H9 (cell line): ENCODE measurements at regions not wholly inside any gene's neighbourhood (a gene's known extent, or its start where the extent isn't known, plus 50 kb on each side); places are given as distances from the start of the nearest gene placed in this dataset.

Experiments
- DNase-seq: peaks from one replicate; pipeline ENCODE4 v3.0.0-alpha.2; 2017
- H2AFZ ChIP-seq: one replicate; pipeline ENCODE4 v1.6.1; 2013; ENCODE audit warnings: mild to moderate bottlenecking, low read length, control low read depth, moderate library complexity
- H2AK5ac ChIP-seq: 2 replicates; pipeline ENCODE4 v1.6.1; 2013; ENCODE audit warnings: low read length, control low read depth, mixed read lengths; ENCODE audit not compliant: insufficient read length
- H2BK120ac ChIP-seq: one replicate; pipeline ENCODE4 v1.6.1; 2013; ENCODE audit warnings: low read depth, mild to moderate bottlenecking, low read length, control low read depth, inconsistent platforms; ENCODE audit not compliant: poor library complexity, severe bottlenecking
- H2BK12ac ChIP-seq: 2 replicates; pipeline ENCODE4 v1.6.1; 2013; ENCODE audit warnings: low read length, control low read depth, mixed read lengths, low read depth; ENCODE audit not compliant: insufficient read length
- H2BK15ac ChIP-seq: 2 replicates; pipeline ENCODE4 v1.6.1; 2013; ENCODE audit warnings: low read depth, low read length, control low read depth
- H2BK20ac ChIP-seq: one replicate; pipeline ENCODE4 v1.6.1; 2013; ENCODE audit warnings: low read depth, mild to moderate bottlenecking, low read length, control low read depth, inconsistent platforms; ENCODE audit not compliant: poor library complexity, severe bottlenecking
- H2BK5ac ChIP-seq: 2 replicates; pipeline ENCODE4 v1.6.1; 2013; ENCODE audit warnings: low read length, control low read depth, mixed read lengths; ENCODE audit not compliant: insufficient read length
- H3K14ac ChIP-seq: 2 replicates; pipeline ENCODE4 v1.6.1; 2013; ENCODE audit warnings: low read length, control low read depth; ENCODE audit not compliant: insufficient read depth
- H3K18ac ChIP-seq: 2 replicates; pipeline ENCODE4 v1.6.1; 2013; ENCODE audit warnings: low read depth, mild to moderate bottlenecking, mixed read lengths, low read length, control low read depth; ENCODE audit not compliant: insufficient read length
- H3K23ac ChIP-seq: 2 replicates; pipeline ENCODE4 v1.6.1; 2013; ENCODE audit warnings: low read length, control low read depth, mixed read lengths, low read depth; ENCODE audit not compliant: insufficient read length
- H3K23me2 ChIP-seq: 2 replicates; pipeline ENCODE4 v1.6.1; 2013; ENCODE audit warnings: low read depth, mild to moderate bottlenecking, mixed read lengths, low read length, control low read depth; ENCODE audit not compliant: insufficient read length, poor library complexity, severe bottlenecking
- H3K27ac ChIP-seq: 2 replicates; pipeline ENCODE4 v1.5.1; 2013; ENCODE audit warnings: low read length, control low read depth, mixed read lengths, low read depth; ENCODE audit not compliant: insufficient read length
- H3K27me3 ChIP-seq: 2 replicates; pipeline ENCODE4 v1.6.1; 2013; ENCODE audit warnings: low read length, control low read depth, inconsistent platforms; ENCODE audit not compliant: insufficient read depth
- H3K4ac ChIP-seq: 2 replicates; pipeline ENCODE4 v1.6.1; 2013; ENCODE audit warnings: low read depth, mild to moderate bottlenecking, control low read depth, inconsistent platforms, low read length, moderate library complexity
- H3K4me1 ChIP-seq: 2 replicates; pipeline ENCODE4 v1.6.1; 2013; ENCODE audit warnings: low read length, control low read depth, inconsistent platforms; ENCODE audit not compliant: insufficient read depth
- H3K4me2 ChIP-seq: 2 replicates; pipeline ENCODE4 v1.6.1; 2013; ENCODE audit warnings: low read length, control low read depth, mixed read lengths; ENCODE audit not compliant: insufficient read length, insufficient read depth
- H3K56ac ChIP-seq: 2 replicates; pipeline ENCODE4 v1.6.1; 2013; ENCODE audit warnings: low read depth, mild to moderate bottlenecking, mixed read lengths, low read length, control low read depth; ENCODE audit not compliant: insufficient read length
- H3K79me1 ChIP-seq: 2 replicates; pipeline ENCODE4 v1.6.1; 2013; ENCODE audit warnings: low read depth, mild to moderate bottlenecking, moderate library complexity, low read length, control low read depth, inconsistent platforms; ENCODE audit not compliant: insufficient read depth, poor library complexity, severe bottlenecking
- H3K79me2 ChIP-seq: 2 replicates; pipeline ENCODE4 v1.6.1; 2013; ENCODE audit warnings: low read length, control low read depth, inconsistent platforms; ENCODE audit not compliant: insufficient read depth
- H3K9ac ChIP-seq: 2 replicates; pipeline ENCODE4 v1.6.1; 2013; ENCODE audit warnings: low read length, control low read depth, mixed read lengths; ENCODE audit not compliant: insufficient read length; ENCODE audit errors: extremely low read depth
- H3K9me3 ChIP-seq: one replicate; pipeline ENCODE4 v1.6.1; 2013; ENCODE audit warnings: low read depth, low read length, inconsistent platforms; ENCODE audit not compliant: control insufficient read depth
- H3T11ph ChIP-seq: one replicate; pipeline ENCODE4 v1.6.1; 2013; ENCODE audit warnings: mild to moderate bottlenecking, low read length, control low read depth, inconsistent platforms
- H4K20me1 ChIP-seq: one replicate; pipeline ENCODE4 v1.6.1; 2013; ENCODE audit not compliant: control insufficient read depth, insufficient read length, insufficient read depth
- H4K5ac ChIP-seq: 2 replicates; pipeline ENCODE4 v1.6.1; 2013; ENCODE audit warnings: low read depth, mild to moderate bottlenecking, mixed read lengths, low read length, control low read depth; ENCODE audit not compliant: insufficient read length
- H4K8ac ChIP-seq: replicated peaks from 2 replicates; pipeline ENCODE4 v1.6.1; 2013; ENCODE audit warnings: low read length, control low read depth, mixed read lengths, low read depth; ENCODE audit not compliant: insufficient read length
- H4K91ac ChIP-seq: 2 replicates; pipeline ENCODE4 v1.6.1; 2013; ENCODE audit warnings: low read depth, mild to moderate bottlenecking, moderate library complexity, mixed read lengths, low read length, control low read depth; ENCODE audit not compliant: insufficient read length
- H3K27ac Mint-ChIP-seq, 3 experiments: 2 replicates in 2 of 3; 3 replicates in 1 of 3; pipeline ENCODE4 v1.8.0; 2020 to 2021; ENCODE audit warnings: mixed read lengths in 3 of 3, mild to moderate bottlenecking in 1 of 3, moderate library complexity in 1 of 3
- H3K27me3 Mint-ChIP-seq: 2 replicates; pipeline ENCODE4 v1.8.0; 2021; ENCODE audit warnings: low read depth, mild to moderate bottlenecking, moderate library complexity, mixed read lengths
- H3K36me3 Mint-ChIP-seq, 3 experiments: 2 replicates in 2 of 3; 3 replicates in 1 of 3; pipeline ENCODE4 v1.8.0; 2020 to 2021; ENCODE audit warnings: low read depth in 3 of 3, mixed read lengths in 3 of 3; ENCODE audit not compliant: insufficient read depth in 1 of 3
- H3K4me1 Mint-ChIP-seq, 2 experiments: 2 replicates each; pipeline ENCODE4 v1.8.0; 2020; ENCODE audit warnings: mixed read lengths in 2 of 2
- H3K4me3 Mint-ChIP-seq, 2 experiments: 2 replicates in 1 of 2; 3 replicates in 1 of 2; pipeline ENCODE4 v1.8.0; 2020 to 2021; ENCODE audit warnings: mild to moderate bottlenecking in 2 of 2, mixed read lengths in 2 of 2, moderate library complexity in 1 of 2
- H3K9me3 Mint-ChIP-seq, 2 experiments: 2 replicates in 1 of 2; 3 replicates in 1 of 2; pipeline ENCODE4 v1.8.0; 2020; ENCODE audit warnings: mild to moderate bottlenecking in 2 of 2, mixed read lengths in 2 of 2, moderate library complexity in 1 of 2
- CTCF ChIP-seq: fragments of 200-600 bp; sonication (generic); conservative IDR thresholded peaks from 3 replicates; pipeline ENCODE4 v1.8.0; 2021; ENCODE audit warnings: antibody characterized with exemption, mild to moderate bottlenecking
- WGBS: extraction: QIAGEN DNeasy Blood & Tissue Kit; methylation state at CpG from one replicate; pipeline ENCODE4 v1.1.7; 2013; ENCODE audit warnings: missing lambda C conversion rate, low lambda C conversion rate, mixed read lengths; ENCODE audit not compliant: insufficient read length; ENCODE audit errors: extremely low coverage; 5-methylcytosine and 5-hydroxymethylcytosine counted together

- H4K91ac ChIP-seq = no peak overlapping the region
- no peak for DNase-seq
- H3K56ac ChIP-seq = no peak overlapping the region
- H3K4me1 Mint-ChIP-seq = peaks cover 0 to 2% of the 10 kb centered on the region in 2 experiments; a peak in 1 of 4 replicates
- H3K18ac ChIP-seq = no peak overlapping the region
- WGBS = no CpG with 5 or more reads among the region's 2 CpGs
- no peak for TF ChIP-seq CTCF
- no peak overlapping the region for H4K5ac ChIP-seq
- H3K9me3 Mint-ChIP-seq = no peaks in the 10 kb centered on the region
- H3K79me2 ChIP-seq = no peaks in the 10 kb centered on the region
- no peaks in the 10 kb centered on the region for H4K20me1 ChIP-seq
- no peaks in the 10 kb centered on the region for H3K23me2 ChIP-seq
- H3K9me3 ChIP-seq = no peaks in the 10 kb centered on the region
- H3K36me3 Mint-ChIP-seq = no peaks in the 10 kb centered on the region; a peak in 1 of 7 replicates
- no peak overlapping the region for H3K4me3 Mint-ChIP-seq
- H2BK15ac ChIP-seq = no peak overlapping the region
- no peaks in the 10 kb centered on the region for H3K27me3 Mint-ChIP-seq
- no peak overlapping the region for H3K4me2 ChIP-seq
- H3K4me1 ChIP-seq = no peaks in the 10 kb centered on the region; the same call in 1 of the 2 replicates
- no peak overlapping the region for H3T11ph ChIP-seq
- no peak overlapping the region for H2BK20ac ChIP-seq
- H2BK12ac ChIP-seq = no peak overlapping the region
- H3K27ac ChIP-seq = no peak overlapping the region
- no peak overlapping the region for H3K27ac Mint-ChIP-seq
- H3K79me1 ChIP-seq = no peaks in the 10 kb centered on the region
- no peak overlapping the region for H3K23ac ChIP-seq
- no peak overlapping the region for H4K8ac ChIP-seq
- no peak overlapping the region for H2BK120ac ChIP-seq
- no peak overlapping the region for H2BK5ac ChIP-seq
- no peak overlapping the region for H3K4ac ChIP-seq
- H3K27me3 ChIP-seq = no peaks in the 10 kb centered on the region
- no peak overlapping the region for H3K9ac ChIP-seq
- no peak overlapping the region for H3K14ac ChIP-seq
- H2AK5ac ChIP-seq = no peak overlapping the region
- no peak overlapping the region for H2AFZ ChIP-seq
Measured at GRCh38 chr1:192877283-192877886, 68.5 kb downstream of the RGS2 start.
